Activated CD8-positive, alpha-beta memory T cell treated with anti-CD3 and anti-CD28 coated beads, Interleukin-2, amount 50 U/mL, for 24 hours (primary cell): ENCODE measurements at regions not wholly inside any gene's neighbourhood (a gene's known extent, or its start where the extent isn't known, plus 50 kb on each side); places are given as distances from the start of the nearest gene placed in this dataset.
"Not testable (repeated sequence)": the region's sequence is repeated elsewhere in the genome, so short reads cannot be mapped to it uniquely, and the experiment has no call there.

Source experiments
- DNase-seq: peaks from one replicate; pipeline ENCODE4 v3.0.0-alpha.2; 2020; ENCODE audit errors: extremely low read depth

- no peak for DNase-seq
These were observed 57.3 kb upstream of the ADGRA3 start for GRCh38 chr4:22573198-22573597.

DNA sequence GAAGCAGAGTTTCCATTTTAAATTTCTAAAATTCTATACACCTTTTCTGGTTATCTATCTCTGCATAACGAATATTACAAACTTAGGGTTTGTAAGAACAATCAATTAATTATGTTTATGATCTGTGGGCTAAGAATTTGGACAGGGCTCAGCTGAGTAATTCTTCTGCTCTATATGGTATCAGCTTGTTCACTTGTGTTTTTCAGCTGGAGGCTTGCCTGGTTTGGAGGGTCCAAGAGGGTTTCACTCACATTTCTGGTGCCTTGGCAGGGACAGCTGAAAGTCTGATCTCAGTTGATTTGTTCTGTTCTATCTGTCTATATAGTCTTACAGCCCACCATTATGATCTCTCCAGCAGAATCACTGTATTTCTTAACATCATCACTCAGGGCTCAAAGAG, 57.8 kb upstream of the ADGRA3 start:
- no peak for DNase-seq

DNA sequence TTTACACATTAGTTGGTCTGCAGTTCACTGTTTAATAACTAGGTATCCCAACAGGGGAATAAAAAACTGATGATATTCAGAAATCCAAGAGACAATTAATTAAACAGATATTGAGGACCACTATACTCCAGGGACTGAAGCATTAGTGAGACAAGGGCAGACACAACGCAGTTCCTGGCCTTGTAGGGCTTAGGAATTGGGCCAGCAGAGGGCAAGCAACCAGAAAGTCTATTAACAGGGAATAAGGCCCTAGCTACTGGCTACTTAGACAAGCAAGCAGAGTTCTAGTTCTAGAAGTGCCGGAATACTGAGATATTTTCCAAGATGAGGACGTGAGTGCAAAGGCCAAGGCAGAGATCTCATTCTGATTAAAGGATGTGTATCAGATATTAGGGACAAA, 58.6 kb upstream of the ADGRA3 start:
- no peak for DNase-seq

DNA sequence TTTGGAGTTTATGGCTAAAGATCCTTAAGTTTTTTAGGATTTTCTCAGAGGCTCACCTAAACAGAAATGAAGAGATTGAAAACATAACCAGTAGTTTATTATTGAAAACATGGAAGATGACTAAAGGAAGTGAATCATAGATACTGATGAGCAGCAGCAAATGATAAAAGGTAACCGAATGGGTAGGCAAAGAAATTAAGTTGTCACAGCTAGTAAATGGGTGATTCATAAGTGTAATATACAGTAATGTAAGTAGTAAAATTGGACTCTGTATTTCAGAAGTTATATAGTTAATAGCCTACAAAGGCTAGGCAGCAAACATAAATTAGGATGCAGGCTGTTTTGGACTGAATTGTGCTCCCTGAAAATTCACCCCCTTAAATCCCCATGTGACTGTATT, 59.0 kb upstream of the ADGRA3 start:
- no peak for DNase-seq

GRCh38 chr4:22587253-22587652, 71.4 kb upstream of the ADGRA3 start:
- no peak for DNase-seq

GRCh38 chr4:22593933-22594332, 78.1 kb upstream of the ADGRA3 start:
- DNase-seq, result no peak

GRCh38 chr4:22595684-22596083, 79.8 kb upstream of the ADGRA3 start:
- no peak for DNase-seq

DNA sequence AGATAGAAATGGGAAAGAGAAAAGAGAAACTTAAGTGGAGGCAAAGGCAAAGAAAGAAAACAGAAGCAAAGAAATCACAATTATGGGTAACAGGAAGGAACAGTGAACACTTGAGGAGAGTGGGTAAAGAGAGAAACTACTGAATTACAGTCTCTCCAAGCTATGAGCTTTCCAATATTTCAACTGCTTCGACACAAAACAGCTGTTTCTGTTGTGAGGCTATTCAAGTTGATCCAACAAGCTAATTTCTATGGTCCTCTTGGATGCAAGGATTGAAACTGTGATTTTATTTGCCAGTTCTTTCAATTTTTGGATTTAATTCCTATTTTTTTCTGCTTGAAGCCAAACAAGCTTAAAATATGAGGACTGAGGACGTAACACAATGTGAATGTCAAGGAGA, 80.5 kb upstream of the ADGRA3 start:
- no peak for DNase-seq

GRCh38 chr4:22597471-22597870, 81.6 kb upstream of the ADGRA3 start:
- DNase-seq, result no peak

- DNase-seq, result not testable (repeated sequence)
These were observed 82.5 kb upstream of the ADGRA3 start for GRCh38 chr4:22598113-22599047.

DNA sequence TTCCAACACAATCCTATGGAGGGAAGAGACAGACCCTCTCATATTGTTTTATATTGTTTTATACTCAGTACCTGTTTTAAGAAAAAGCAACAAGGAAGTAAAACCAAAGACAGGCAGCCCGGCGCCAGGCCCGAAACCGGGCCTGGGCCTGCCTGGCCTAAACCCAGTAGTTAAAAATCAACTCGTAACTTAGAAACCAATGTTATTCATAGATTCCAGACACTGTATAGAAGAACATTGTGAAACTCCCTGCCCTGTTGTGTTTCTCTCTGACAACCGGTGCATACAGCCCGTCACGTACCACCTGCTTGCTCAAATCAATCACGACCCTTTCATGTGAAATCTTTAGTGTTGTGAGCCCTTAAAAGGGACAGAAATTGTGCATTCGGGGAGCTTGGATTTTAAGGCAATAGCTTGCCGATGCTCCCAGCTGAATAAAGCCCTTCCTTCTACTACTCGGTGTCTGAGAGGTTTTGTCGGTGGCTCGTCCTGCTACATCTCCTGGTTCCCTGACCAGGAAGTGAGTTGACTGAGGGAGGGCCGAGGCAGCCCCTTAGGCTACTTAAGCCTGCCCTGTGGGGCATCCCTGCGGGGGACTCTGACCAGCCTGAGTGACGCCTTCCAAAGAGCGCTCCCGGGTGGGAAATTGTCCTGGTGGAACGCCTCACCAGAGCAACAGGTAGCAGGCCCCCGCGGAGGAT, 83.5 kb upstream of the ADGRA3 start:
- DNase-seq, result not testable (repeated sequence)

GRCh38 chr4:22599929-22600432, 84.1 kb upstream of the ADGRA3 start:
- DNase-seq, result not testable (repeated sequence)

- DNase-seq, result not testable (repeated sequence)
These were observed 85.8 kb upstream of the ADGRA3 start for GRCh38 chr4:22601638-22602037.

DNA sequence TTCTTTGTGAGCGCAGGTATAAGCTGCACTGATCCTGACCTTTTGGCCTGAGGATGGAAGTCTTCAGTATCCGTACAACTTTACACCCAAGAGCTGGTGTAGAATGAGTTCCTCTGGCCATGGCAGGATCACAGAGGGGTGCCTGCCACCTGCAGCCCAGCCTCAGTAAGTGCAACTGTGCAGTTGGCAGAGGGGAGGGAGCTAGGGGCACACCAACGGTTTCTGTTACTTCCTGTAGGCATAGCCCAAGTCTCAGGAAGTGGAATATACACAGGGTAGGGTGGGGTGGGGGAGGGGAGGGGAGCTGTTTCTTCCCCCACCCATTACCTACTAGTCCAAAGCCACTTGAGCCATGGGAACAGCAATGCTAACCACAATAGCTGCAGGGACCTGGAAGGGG, 85.4 kb upstream of the GBA3 start:
- peak; percentile 12 for DNase-seq

DNA sequence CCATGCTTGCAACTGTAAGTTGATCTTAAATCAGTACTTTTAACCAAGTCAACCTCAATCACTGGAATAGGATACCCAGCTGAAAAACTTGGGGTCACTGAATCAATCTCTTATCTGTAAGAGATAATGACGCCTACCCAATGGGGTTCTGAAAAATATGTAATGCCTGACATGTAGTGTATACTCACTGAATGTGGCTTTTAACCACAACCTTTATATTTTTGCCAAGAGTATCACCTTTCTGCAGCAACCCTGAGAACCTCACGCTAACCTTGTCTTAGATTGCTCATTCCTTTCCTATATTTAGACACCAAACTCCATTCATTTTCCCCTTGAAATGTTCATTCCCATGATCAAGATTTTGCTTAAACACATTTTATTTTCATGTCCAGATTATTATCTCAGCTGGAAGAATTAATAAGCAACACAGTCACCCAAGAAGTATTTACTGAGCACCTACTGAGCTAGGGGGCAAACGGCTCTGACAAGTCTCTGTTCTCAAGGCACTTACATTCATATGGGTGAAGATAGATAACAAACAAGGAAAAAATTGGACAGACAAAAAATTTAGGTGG, 82.7 kb upstream of the GBA3 start:
- DNase-seq, result not testable (repeated sequence)

DNA sequence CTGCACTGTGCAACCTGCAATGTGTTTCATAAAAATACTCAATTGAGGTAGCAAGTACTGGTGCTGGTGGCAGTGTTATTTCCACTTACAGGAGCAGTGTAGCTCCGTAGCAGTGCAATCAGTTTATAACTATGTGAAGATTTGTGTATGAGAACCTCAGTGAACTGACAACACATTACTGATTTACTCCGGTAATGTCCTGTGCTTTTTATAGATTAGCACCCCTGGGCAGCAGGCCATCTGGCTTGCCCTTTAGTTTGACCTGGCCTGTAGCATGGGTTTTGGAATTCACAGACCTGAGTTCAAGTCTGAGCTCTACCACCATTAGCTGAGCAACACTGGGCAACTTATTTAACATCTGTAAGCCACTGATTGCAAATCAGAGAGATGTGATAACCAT, 78.6 kb upstream of the GBA3 start:
- DNase-seq, result no peak

DNA sequence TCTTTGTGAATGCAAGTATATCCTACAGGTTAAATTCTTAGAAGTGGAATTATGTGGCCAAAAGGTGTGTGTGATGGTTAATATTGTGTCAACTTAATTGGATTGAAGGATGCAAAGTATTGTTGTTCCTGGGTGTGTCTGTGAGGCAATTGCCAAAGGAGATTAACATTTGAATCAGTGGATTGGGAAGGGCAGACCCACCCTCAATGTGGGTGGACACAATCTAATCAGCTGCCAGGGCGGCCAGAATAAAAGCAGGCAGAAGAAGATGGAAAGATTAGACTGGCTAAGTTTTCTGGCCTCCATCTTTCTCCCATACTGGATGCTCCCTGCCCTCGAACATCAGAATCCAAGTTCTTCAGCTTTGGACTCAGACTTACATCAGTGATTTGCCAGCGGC, 76.2 kb upstream of the GBA3 start:
- no peak for DNase-seq

- DNase-seq, result not testable (repeated sequence)
These were observed 72.6 kb upstream of the GBA3 start for GRCh38 chr4:22620144-22620543.

- not testable (repeated sequence) for DNase-seq
These were observed 70.8 kb upstream of the GBA3 start for GRCh38 chr4:22621970-22622369.

DNA sequence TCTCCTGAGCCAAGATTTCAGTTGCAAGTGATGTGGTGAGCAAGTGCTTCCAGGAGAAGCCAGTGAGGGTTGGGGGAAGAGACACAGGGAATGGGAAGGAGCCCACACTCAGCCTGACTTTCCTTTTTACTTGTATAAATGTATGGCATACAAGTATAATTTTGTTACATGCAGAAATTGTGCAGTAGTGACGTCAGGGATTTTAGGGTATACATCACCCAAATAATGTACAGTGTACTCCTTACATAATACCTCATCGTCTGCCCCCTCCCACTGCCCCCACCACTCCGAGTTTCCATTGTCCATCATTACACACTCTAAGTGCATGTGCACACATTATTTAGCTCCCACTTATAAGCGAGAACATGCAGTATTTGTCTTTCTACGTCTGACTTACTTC, 68.7 kb upstream of the GBA3 start:
- DNase-seq, result not testable (repeated sequence)

DNA sequence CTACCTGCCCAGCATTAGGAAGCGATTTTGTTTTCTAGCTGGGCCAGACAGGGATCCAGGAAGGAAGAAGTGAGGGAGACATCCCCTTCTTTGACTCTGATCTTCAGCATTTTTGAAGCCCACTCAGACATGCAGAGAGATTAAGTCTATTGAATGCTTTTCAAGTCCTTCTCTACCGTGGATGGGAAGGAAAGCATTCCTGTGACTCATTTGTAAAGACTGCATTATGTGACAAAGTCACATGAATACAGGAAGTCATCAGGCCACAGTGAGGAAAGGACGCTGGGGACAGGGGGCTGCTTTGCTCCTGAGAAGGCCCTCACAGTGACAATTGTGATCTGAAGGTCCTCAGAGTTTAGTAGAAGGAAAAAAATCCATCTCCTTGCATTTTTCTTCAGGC, 67.4 kb upstream of the GBA3 start:
- no peak for DNase-seq

GRCh38 chr4:22627851-22628250, 64.9 kb upstream of the GBA3 start:
- not testable (repeated sequence) for DNase-seq
